Fibroblast of skin of abdomen (primary cell): ENCODE measurements at regions not wholly inside any gene's neighbourhood (a gene's known extent, or its start where the extent isn't known, plus 50 kb on each side); places are given as distances from the start of the nearest gene placed in this dataset.

ENCODE experiments used
- DNase-seq: peaks from one replicate; pipeline ENCODE4 v3.0.0-alpha.2; 2013

DNA sequence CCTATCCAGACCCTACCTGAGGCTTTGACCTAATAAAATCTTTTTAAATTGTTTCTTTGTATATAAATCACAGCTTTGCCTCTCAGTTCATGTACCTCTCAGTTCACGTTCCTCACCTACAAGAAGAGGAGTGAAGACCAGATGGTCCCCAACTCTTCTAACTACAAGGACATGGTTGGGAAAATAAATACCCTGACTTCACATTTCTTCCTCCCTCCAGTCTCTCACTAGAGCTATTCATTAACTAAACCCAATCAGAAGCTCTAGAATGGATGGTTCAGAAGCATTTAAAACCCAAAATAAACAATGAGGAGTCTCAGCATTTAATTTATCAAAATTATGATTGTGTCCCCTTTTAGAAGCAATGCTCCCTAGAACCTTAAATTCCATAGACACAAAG is 97.3 kb upstream of the AGTR1 start:
- no peak for DNase-seq

DNA sequence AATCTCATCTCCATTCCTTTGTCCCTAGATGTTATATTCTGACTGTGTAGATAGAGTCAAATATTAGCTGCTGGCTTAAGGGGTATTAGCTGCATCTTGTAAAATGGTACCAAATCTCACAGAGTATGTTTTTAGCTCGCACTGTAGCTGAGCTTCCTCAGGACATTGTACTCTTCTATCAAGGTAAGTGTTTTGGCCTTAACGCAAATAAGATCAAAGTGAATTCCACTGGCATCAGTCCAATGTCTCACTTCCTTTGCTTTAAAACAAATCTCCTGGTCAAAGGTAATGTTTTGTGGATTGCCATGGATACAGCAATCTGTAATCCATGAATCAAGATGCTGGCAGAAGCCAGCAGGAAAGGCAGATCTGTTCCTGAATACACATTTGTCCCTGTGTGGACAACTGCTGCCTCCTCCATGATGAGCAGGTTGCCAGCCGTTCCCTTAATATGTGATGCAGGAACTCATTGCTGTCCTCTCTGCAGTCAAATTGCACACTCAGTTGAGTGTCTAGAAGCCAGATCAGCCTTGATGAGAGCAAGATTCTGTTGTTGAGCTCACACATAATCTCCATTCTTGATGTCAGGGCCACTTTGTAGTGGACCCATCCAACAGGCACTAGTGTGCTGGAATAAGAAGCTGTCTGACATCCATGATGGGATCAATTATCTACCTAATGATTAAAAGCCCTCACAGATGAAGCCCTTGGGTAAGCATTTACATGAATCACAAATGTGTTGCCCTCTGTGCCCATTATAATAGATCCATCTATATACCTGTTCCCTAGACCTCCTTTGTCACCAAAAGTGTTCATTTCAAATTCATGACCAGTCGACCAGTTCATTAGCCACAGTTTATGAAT is 96.6 kb upstream of the AGTR1 start:
- no peak for DNase-seq

DNA sequence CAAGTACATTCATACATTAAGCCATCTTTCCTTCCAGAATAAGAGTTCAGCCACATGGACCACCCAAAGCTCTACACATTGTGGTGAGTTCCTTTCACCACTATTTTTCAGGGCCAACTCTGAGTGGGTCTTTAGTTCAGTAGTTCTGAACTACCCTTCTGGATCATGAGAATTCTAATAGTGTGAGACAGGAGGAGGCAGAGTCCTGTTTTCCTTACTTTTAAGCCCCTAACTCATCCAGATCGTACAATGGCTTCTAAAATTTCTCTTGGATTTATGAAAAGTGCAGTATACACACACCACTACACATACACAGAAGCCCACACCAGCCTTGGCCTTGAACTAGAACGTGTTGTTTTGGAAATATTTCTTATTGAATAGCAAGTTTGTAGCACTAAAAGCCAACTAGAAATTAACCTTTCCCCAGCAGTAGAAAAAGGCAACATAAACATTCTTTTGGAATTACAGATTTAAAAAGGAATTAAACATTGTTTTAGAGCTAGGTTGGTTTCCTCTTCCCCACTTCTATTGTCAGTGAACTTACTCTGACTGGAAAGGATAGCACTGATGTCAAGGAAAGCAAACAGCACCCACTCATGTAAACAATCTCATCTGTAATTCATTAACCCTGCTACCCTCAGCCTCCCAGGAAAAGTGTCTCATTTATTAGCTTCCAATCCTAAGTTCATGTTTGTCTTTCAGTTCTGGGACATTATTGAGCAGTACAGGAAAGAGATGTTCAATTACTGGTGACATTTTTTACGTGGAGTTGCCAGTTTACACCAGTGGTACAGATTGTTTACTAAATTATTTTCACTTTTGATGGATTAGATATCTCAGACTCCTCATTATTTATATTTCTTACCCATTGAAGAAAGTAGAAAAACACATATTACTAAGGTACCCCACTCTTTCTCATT is 95.7 kb upstream of the AGTR1 start:
- DNase-seq = peak; percentile 24

DNA sequence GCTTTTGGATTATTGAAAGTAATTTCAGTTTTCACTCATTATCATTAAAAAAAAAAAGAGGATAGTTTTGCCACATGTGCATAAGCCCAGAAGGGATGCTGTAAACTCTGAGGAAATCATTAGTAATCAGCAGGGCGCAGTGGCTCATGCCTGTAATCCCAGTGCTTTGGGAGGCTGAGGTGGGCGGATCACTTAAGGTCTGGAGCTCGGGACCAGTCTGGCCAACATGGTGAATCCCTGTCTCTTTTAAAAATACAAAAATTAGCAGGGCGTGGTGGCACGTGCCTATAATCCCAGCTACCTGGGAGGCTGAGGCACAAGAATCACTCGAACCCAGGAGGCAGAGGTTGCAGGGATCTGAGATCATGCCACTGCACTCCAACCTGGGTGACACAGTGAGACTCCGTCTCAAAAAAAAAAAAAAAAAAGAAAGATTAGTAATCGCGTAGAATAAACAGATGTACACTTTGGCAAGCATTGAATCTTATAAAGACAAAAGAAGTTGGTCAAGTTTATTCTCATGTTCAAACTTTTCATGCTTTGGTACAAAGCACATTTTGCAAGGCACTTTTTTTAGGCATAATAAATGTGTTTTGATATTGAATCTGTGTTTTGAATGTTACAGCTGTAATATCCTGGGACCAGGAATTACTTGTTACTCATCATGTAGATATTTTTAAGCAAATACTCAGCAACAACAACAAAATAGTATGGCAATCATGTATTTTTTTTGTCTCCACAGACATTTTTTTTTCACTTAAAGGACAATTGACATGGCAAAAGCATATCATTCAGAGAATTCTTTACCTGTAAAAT is 93.2 kb upstream of the AGTR1 start:
- peak; percentile 35 for DNase-seq

DNA sequence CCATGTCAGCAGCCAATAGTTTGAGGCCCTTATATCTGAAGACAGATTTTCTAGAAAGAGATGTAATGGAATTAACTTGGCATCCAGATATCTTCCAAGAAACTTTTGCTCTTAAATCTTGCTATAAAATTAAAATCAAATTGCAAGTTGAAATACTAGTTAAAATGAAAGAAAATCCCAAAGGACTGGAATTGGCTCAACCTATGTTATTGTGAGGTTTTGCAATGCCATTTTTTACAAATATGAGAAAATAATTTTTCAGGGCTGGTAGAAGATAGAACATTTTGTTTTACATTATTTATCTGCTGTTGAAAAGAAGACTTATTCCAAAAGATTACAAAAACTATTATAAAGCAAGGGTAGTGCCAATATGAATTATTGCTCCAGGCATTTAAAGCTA is 92.2 kb upstream of the AGTR1 start:
- no peak for DNase-seq

DNA sequence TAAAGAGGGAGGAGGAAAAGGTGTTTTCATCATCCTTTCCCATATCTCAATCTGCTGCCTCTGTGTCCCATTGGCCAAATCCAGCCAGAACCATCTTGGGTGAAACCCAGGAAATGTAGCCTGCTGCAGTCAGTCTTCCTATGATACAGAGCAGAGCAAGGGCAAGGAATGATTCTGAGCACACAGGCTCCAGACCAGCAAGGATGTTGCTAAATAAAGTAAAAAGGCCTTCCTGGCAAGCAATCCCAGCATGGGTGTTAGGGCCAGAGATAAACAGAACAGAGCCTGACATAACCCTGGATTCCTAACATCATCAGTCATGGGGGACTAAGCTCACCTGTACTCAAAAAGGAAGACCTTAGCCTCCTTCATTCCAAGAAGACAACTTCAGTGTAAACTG is 90.7 kb upstream of the AGTR1 start:
- DNase-seq = no peak

DNA sequence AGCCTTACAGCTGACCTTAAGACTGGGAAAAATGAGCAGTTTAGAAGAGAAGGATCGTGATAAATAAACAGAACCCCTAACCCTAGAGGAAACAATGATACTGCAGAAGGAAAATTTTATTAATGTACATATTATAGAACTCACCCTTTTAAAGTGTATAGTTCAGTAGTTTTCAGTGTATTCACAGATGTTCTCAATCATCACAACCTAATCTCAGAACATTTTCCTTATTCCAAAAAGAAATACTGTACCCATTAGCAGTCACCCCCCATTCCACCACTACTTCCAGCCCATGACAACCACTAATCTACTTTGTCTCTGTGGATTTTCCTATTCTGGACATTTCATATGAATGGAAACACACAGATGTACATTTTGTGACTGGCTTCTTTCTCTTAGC is 90.2 kb upstream of the AGTR1 start:
- no peak for DNase-seq

DNA sequence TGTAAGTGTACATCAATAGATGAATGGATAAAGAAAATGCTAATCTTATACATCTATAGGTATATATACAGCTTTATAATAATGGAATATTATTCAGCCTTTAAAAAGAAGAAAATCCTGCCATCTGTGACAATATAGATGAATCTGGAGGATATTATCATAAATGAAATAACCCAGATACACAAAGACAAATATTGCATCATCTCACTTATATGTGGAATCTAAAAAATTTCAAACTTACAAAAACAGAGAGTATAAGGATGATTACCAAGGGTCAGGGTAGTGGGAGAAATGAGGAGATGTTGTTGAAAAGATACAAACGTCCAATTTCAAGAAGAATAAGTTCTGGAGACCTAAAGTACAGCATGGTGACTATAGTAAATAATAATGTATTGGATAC is 85.4 kb upstream of the AGTR1 start:
- DNase-seq = no peak

DNA sequence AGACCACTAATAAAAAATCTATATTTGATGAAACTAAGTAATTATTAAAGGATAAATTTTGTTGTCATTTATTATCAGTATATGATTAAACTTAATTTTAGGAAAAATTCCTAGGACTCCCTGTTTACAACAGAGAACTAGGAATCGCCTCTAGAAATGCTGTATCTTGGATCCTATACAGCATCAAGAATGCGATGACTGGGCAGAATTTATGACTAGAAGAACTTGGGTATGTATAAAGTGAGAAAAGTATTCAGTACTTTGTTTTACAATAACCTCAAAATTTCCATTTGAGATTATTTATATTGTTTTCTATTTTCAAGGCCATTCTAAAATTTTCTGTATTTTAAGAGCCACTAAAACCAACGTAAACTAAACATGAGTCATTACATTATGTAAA is 82.3 kb upstream of the AGTR1 start:
- peak; percentile 14 for DNase-seq

DNA sequence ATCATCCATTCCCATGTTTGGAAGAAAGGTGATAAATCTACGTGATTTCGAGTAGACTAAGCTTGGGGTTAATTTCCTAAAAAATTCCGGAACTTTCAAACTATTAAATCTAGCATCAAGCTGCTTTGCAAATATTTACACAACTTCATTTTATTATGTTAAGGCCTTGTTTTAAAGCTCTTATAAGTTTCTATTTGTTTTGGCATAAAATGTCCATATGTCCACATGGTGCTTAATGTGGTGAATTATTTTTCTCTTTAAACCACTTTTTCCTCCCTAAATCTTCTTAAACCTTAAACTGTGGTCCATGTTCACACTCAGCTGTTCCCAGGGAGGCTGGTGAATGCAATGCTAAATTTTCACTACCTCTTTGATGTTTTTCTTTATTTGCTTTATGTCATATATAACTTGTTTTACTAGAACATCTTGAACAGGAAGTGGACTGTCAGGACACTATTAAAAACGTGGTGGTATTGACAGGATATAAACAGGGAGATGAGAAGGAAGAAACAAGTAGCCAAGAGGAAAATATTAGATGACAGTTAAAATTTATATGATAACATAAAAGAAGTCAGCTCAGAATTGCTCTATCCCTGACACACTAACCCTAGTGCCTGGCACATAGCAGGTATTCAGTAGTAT is 72.5 kb upstream of the AGTR1 start:
- no peak for DNase-seq

DNA sequence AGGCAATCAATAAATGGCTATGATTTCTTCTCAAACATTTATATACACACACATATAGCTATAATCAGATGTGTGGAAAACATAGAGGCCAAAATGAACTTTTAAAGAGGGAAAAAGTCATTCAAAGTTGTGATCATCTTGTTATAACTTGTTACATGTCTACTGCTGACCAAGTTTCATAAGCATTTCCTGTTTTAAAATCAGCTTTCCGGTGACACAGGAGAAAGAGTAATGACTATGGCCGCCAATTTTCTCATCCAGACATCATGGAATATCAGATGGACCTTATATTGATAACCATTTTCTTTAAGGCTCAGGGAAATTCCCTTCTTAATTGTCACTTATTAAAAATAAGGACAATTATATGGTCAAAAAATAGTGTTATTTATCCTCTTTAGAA is 71.7 kb upstream of the AGTR1 start:
- no peak for DNase-seq

DNA sequence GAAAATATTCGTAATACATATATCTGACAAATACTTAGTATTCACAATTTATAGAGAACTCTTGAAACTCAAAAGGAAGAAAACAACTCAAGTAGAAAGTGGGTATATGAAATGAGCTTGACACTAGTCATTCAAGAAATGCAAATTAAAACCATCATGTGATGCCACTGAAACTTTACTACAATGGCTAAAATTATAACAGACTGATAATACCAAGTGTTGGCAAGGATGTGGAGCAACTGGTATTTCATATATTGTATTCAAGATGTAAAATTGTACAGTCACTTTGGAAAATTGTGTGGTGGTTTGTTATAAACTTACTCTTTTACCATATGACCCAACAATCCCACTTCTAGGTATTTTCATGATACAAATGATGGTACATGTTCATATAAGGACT is 68.7 kb upstream of the AGTR1 start:
- DNase-seq = no peak

DNA sequence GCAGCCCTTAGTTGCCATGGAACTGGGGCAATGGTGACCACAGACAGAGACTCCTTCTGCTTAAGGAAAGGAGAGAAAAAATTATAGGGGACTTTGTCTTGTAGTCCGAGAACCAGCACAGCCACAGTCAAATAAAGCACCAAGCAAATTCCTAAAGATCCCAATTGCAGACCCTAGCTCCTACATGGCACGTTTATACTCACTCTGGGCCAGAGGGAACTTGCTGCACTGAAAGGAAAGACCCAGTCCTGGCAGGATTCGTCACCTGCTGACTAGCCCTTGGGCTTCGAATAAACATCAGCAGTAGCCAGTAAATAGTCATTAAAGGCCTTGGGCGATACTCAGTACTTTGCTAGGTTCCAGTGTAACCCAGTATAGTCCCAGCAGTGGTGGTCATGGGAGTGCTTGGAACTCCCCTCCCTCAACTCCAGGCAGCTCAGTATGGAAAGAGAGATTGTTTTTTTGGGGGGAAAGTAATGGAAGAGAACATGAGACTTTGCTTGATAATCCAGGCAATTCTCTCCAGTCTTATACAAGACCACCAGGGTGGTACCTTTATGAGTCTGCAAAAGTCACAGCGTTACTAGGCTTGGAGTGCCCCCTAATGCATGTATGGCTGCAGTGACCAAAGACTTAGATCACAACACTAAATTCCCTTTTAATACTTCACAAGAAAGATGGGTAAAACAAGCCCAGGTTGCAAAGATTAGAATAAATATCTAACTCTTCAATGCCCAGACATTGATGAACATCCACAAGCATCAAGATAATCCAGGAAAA is 66.4 kb upstream of the AGTR1 start:
- no peak for DNase-seq

DNA sequence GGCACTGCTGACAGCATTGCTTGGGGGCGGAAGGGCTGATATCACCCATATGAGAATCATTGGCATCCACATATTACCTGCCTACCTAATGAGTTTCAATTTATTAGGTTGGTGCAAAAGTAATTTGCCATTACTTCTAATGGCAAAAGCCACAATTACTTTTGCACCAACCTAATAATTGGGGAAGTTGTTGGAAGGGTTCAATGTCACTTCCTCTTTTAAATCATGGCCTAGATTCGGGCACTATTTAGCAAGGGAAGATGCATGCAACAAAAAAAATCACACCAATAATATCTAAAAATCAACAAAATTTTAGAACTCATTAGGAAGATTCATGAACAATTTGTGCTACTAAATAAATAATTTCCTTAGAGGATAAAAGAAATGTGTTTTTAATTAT is 56.0 kb upstream of the AGTR1 start:
- DNase-seq = no peak

DNA sequence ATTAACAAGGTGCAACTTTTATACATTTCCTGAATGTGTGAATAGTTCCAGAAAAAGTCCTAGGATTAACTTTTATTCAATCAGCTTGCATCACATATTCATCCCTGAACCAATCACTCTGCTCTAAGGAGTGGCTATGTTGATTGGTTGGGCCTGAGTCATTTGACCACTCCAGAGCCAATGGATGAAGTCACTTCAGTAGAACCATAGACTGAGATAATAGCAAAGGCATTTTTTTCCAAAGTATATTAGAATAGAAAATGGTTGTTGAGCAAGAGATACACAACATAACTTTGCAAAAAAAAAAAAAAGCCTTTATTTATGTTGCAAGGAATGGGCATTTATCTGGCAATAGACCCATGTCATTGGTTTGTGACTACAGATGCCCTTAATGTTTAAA is 55.5 kb upstream of the AGTR1 start:
- DNase-seq = no peak

DNA sequence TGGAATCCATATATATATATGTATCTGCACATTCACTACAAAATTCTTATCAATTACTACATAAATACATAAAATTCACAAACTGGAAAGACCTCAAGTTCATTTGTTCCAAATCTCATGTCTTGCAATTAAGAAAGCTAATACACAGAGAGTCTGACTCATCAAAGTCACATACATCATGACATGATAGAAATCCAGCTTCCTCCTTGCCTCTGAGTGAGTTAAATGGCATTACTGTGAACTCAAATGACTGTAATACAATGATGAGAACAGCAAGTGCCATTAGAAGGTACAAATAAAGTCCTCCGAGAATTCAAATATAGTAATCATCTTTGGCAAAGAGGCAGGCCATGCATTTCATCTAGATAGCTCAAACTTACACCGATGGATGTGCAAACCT is 55.1 kb upstream of the AGTR1 start:
- peak; percentile 57 for DNase-seq

DNA sequence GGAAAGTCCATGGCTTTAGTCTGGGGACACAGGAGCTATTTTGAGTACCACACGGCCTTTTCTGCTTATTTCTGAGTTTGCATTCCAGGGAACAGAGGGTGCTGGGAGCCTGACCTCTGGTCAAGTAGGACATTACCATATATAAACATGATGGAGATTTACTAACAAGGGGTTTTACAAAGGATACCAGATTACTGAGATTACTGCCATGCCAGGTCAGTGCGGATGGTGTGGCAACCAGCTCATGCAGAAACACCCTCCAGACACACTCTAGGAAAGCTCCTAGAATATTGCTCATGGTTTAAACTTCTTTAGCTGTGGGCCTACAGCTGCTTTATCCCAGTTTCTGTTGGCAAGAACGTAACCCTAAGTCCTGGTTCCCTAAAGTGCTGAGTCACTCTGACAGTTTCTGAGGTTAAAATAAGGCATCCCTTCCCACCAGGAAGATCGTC is 54.3 kb upstream of the AGTR1 start:
- peak; percentile 79 for DNase-seq

DNA sequence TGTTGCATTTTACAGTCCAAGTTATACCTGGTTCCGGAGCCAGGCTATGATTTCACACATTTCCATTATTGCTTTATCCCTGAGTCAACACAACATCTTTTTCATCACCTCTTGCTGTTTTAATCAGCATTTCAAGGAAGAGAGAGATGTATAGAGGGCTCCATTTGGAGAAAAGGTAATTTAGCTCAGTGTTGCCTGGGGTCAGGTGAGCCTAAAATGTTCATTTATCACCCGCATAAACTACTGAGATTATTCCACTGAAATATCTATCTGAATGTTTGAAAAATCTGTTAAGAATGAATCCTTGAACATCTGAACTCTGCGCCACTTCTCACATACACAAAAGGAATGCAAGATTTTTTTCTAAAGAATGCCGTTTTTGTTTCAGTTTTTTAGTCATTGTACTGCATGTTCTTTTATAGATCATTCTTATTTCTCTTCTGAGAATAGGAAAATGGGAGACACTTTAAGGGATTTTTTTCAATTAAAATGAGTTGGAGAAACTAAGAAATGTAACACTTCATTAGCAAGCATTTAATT is 51.5 kb upstream of the AGTR1 start:
- no peak for DNase-seq
